T-helper 2 cell (primary cell): ENCODE measurements at regions not wholly inside any gene's neighbourhood (a gene's known extent, or its start where the extent isn't known, plus 50 kb on each side); places are given as distances from the start of the nearest gene placed in this dataset.

Experiments
- DNase-seq, 5 experiments: peaks; one replicate each; pipeline versions ENCODE4 v3.0.0 to v3.0.0-alpha.2; 2012 to 2022

GRCh38 chr21:15326032-15326867, 261.4 kb upstream of the NRIP1 start:
- no peak for DNase-seq

- no peak for DNase-seq
Measured at GRCh38 chr21:15327637-15328265, 263.0 kb upstream of the NRIP1 start.

- DNase-seq, result no peak
Measured at GRCh38 chr21:15329191-15329590, 264.4 kb upstream of the NRIP1 start.

- DNase-seq, result no peak
Measured at GRCh38 chr21:15330872-15331271, 266.1 kb upstream of the NRIP1 start.

DNA sequence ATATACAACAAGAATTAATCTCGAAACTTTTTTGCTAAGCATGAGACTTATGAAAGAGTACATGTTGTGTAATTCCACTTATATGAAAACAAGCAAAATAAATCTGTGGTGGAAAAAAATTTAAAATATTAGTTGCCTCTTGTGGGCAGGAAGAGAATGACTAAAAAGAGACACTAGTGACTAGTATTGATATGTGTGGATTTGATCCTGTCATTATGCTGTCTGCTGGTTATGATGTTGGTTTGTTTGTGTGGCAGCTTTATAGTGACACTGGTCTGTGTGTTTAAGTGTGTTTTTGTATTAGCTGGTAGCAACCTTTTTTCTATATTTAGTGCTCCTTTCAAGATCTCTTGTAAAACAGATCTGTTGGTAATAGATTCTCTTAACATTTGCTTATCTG, 267.8 kb upstream of the NRIP1 start:
- no peak for DNase-seq

GRCh38 chr21:15333136-15333710, 268.4 kb upstream of the NRIP1 start:
- no peak for DNase-seq

DNA sequence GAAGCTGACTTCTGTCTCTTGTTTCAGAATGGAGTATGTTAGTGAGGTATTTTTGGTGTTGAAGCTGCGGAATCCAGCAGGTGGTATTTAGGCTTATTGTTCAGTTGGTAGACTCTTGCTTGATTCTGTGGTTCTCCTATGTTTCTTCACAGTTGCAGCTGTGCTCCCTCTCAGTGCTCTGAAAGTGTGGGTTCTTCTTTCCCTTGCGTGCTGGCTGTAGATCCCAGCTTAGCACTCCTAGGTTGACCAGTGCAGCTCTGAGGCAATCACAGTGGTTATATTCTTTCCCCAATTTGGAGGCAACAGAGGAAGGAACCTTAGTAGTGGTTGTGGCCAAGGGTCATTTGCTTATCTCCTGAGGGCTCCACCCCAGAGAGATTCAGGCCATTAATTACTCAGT, 269.2 kb upstream of the NRIP1 start:
- DNase-seq, result no peak

DNA sequence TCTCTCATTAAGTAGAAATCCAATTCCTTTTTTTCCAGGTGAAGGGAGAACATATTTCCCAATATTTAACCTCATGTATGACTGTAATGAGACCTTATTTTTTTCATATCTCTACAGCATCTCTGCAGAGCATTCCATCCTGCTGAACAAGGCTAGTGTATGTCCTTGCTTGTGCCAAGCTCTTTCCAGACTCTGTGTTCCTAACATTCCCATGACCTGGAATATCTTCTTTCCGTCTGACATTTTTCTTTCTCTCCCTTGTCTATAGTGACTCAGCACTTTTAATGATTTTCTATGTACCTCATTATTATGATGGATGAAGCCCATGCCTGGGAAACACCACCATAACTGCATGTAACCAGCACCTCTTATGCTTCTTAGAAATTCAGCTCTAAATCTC, 278.3 kb upstream of the NRIP1 start:
- DNase-seq, result no peak

- no peak for DNase-seq
Measured at GRCh38 chr21:15352009-15352408, 287.2 kb upstream of the NRIP1 start.

DNA sequence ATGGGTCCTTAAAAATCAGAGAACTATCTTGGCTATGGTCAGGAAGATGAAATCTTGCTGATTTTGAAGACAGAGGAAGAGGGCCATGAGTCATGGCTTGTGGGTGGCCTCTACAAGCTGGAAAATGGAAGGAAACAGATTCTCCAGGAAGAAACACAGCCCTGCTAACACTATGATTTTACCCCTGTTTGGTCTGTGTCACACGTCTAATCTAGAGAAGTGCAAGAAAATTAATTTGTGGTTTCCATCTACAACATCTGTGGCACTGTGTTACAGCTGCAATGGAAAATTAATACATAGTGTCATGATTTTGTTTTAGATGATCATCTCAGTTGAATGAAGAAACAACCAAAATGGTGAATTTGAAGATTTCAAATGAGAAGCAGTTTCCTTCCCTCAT, 288.7 kb upstream of the NRIP1 start:
- DNase-seq, result no peak

- DNase-seq, result no peak
Measured at GRCh38 chr21:15354516-15354915, 289.7 kb upstream of the NRIP1 start.

DNA sequence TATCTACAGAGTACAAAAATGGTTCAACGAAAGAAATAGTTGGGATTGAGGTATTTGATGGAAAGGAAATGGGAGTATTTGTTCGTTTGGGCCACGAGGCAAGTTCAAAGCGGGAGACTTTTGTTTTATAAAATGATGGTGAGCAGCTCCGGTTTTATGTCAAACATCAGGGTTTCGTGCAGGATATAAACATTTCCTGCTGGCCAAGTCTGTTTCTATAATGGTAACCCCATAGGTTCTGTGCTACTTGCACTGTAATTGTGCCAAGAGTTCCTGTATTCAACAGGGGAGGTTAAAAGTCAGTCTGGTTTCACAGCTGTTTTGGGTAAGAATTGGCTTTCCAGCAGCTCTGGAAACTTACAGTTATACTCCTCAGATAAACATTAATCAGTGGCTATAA, 290.3 kb upstream of the NRIP1 start:
- DNase-seq, result no peak

- no peak for DNase-seq
Measured at GRCh38 chr21:15359251-15359650, 294.5 kb upstream of the NRIP1 start.

DNA sequence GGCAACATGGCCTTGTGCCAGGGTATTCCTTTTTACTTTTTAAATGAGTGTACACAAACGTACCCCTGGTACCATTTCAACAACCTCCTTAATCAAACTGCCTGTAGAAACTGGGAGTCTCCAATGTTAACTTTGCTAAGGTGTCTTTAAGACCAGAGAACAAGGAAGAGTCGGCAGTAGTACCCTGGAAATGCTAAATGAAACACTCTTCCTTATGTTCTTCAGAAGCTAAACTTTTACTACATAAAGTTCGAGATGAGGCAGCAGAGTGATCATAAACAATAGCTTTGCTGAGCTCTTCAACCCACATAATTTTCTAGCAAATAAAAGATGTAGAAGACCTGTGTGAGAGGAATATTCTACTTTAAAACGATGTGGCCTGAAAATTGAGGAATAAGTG, 297.7 kb upstream of the NRIP1 start:
- DNase-seq, result no peak

GRCh38 chr21:15363921-15364320, 299.1 kb upstream of the NRIP1 start:
- DNase-seq, result no peak

DNA sequence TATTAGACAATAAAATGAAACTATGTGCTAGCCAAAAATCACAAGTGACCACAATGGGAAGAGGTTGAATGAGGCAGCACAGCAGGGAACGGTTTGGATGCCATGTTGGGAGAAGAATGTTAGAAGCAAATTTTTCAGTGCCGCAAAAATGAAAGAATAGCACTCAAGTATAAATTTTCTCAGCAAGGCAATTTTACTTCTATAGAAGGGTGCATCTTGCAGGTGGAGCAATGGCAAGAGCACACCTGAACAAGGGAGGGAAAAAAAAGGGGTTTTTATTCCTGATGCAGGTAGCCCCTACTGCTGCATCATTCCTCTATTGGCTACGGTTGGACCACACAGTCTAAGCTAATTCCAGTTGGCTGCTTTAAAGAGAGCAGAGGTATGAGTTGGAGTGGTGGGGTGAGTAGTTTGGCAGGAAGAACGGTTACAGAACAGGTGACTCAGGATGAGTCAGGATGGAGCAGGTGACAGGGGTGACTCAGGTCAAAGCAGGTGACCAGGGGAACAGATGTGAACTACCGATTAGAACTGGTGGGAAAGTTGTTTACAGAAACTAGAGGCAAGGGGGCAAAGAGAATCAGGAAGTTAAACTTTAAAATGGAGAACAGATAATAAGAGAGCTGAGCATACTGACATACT, 301.1 kb upstream of the NRIP1 start:
- no peak for DNase-seq

DNA sequence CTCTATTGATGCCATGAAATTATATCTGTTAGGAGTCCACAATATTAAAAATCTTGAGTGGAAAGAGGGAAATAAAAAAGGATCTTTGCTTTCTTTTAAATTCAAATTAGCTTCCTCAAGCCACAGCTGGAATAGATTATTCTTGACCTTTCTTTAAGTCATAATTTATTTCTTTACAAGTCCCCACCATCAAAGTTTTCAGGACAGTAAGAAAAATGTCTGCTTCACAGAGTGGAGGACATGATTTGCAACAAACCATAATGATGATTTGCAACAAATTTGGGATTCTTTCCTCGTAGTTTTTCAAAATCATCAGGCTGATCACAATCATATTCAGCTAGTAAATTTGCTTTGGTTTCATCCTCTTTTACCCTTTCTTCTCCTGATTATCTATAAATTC, 301.8 kb upstream of the NRIP1 start:
- DNase-seq, result no peak

DNA sequence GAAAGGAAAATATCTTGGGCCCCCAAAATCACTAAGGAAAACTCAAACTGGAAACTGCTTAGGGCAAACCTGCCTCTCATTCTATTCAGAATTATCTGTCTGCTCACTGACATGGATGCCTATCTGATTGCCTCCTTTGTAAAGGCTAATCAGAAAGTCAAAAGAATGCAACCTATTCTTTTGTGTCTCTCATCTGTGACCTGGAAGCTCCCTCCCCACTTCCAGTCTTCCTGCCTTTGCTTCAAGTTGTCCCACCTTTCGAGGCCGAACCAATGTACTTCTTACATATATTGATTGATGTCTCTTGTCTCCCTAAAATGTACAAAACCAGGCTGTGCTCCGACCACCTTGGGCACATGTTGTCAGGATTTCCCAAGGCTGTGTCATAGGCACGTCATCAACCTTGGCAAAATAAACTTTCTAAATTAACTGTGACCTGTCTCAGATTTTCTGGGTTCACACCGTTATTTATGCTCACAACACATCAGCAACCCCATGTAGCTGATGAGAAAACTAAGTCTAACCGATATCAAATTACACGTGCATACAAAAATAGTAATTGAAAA, 302.3 kb upstream of the NRIP1 start:
- DNase-seq, result no peak

DNA sequence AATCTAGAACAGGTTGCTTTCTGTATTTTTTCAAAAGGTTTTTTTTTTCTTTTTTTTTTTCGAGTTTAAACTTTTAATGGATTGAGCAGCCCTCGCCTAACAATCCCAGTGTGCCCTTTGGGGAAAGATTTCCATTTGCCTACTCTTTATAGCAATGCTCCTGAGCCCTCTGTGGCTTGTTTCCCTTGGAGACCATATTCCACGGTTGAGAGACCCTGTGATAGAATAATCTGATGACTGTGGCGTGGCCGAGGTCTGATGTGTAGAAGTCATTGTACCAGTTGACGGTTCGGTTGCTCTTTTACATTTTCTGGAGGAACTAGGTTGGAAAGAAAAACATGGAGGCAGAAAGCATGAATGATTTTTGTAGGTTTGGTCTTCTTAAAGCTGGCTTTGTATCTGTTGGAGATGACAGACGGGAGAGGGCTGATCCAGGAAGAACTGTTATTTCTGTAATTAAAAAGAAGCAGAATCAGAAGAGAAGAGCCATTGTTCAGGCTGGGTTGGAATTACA, 305.7 kb upstream of the NRIP1 start:
- DNase-seq, result no peak

GRCh38 chr21:15373941-15374340, 309.1 kb upstream of the NRIP1 start:
- DNase-seq, result no peak

DNA sequence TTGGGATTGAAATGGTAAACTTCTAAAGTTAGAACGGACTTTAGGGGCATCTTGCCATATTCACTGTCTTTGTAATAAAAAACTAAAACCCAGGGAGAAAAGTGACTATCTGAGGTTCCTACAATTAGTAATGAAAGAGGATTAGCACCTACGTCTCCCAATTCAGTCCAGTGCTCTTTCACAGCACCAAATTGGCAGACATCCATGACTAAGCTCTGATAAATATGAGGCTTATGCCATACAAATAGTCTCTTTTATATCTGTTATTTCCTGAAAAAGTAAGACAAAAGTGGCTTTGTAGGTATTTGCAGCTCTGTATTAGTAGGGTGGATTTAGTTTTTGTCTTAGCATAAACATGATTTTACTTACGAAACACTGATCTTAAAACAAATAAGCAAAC, 315.0 kb upstream of the NRIP1 start:
- no peak for DNase-seq

- DNase-seq, result no peak
Measured at GRCh38 chr21:15383588-15383987, 318.8 kb upstream of the NRIP1 start.

- no peak for DNase-seq
Measured at GRCh38 chr21:15390049-15390448, 325.2 kb upstream of the NRIP1 start.
